SU-DHL-6 (cell line): ENCODE measurements at regions not wholly inside any gene's neighbourhood (a gene's known extent, or its start where the extent isn't known, plus 50 kb on each side); places are given as distances from the start of the nearest gene placed in this dataset.

Source experiments
- H2AFZ ChIP-seq: fragments of 200-600 bp; sonication (generic); 2 replicates; pipeline ENCODE4 v1.6.1; 2014; ENCODE audit warnings: low read depth, mild to moderate bottlenecking, moderate library complexity, mixed read lengths, antibody characterized with exemption, low read length; ENCODE audit not compliant: severe bottlenecking
- H3F3A ChIP-seq: fragments of 200-600 bp; shearing (Covaris generic); 2 replicates; pipeline ENCODE4 v1.6.0; 2016; ENCODE audit warnings: antibody characterized with exemption, mild to moderate bottlenecking; ENCODE audit not compliant: insufficient read depth
- H3K27ac ChIP-seq: fragments of 200-600 bp; sonication (generic); 2 replicates; pipeline ENCODE4 v1.5.1; 2016; ENCODE audit warnings: low read depth, mild to moderate bottlenecking, low read length, moderate library complexity, mixed read lengths
- H3K27me3 ChIP-seq: fragments of 200-600 bp; sonication (generic), shearing (Covaris generic); 2 replicates; pipeline ENCODE4 v1.6.0; 2014; ENCODE audit warnings: mild to moderate bottlenecking, low read length
- H3K36me3 ChIP-seq: fragments of 200-600 bp; sonication (generic); 2 replicates; pipeline ENCODE4 v1.6.1; 2014; ENCODE audit warnings: mild to moderate bottlenecking, low read length, mixed read lengths
- H3K4me2 ChIP-seq: fragments of 300-600, 200-600 bp; shearing (Covaris generic), sonication (generic); 2 replicates; pipeline ENCODE4 v1.6.0; 2014; ENCODE audit warnings: low read length, low read depth, mild to moderate bottlenecking; ENCODE audit not compliant: poor library complexity, severe bottlenecking
- H3K4me3 ChIP-seq: fragments of 200-600 bp; sonication (generic); 2 replicates; pipeline ENCODE4 v1.5.1; 2014; ENCODE audit warnings: antibody characterized with exemption, low read length, mild to moderate bottlenecking, mixed read lengths; ENCODE audit not compliant: insufficient read depth, poor library complexity, severe bottlenecking
- H3K79me2 ChIP-seq: fragments of 200-600 bp; sonication (generic); 2 replicates; pipeline ENCODE4 v1.6.1; 2014; ENCODE audit warnings: mild to moderate bottlenecking, low read length, moderate library complexity; ENCODE audit not compliant: insufficient read depth
- H3K9ac ChIP-seq: fragments of 200-600 bp; sonication (generic); 2 replicates; pipeline ENCODE4 v1.7.0; 2014; ENCODE audit warnings: mild to moderate bottlenecking, low read length
- H3K9me2 ChIP-seq: fragments of 200-600 bp; sonication (generic); replicated peaks from 2 replicates; pipeline ENCODE4 v1.6.1; 2014; ENCODE audit warnings: low read length; ENCODE audit not compliant: insufficient read depth
- H3K9me3 ChIP-seq: fragments of 200-600 bp; sonication (generic); 2 replicates; pipeline ENCODE4 v1.6.1; 2014; ENCODE audit warnings: low read length, mixed read lengths; ENCODE audit not compliant: insufficient read depth
- H4K20me1 ChIP-seq: fragments of 200-600 bp; sonication (generic); 2 replicates; pipeline ENCODE4 v1.6.1; 2014; ENCODE audit warnings: low read depth, mild to moderate bottlenecking, antibody characterized with exemption, low read length, moderate library complexity, mixed read lengths
- CTCF ChIP-seq: fragments of 200-600 bp; sonication (generic); IDR thresholded peaks from one replicate; pipeline ENCODE4 v1.5.1; 2017; ENCODE audit warnings: antibody characterized with exemption, mild to moderate bottlenecking, low read length, moderate library complexity; ENCODE audit not compliant: insufficient read depth, poor library complexity, severe bottlenecking
- EZH2phosphoT487 ChIP-seq: fragments of 200-600 bp; sonication (generic), shearing (Covaris generic); conservative IDR thresholded peaks from 2 replicates; pipeline ENCODE4 v1.6.1; 2018; ENCODE audit warnings: mild to moderate bottlenecking, antibody characterized with exemption, low read length, moderate library complexity, mixed read lengths

GRCh38 chr9:12503606-12504122 is 189.5 kb upstream of the TYRP1 start:
- Histone ChIP-seq H3K4me2 (no peak overlapping the region), H3K4me3 (no peak overlapping the region), H3K27ac (no peak overlapping the region), H3K9ac (no peak overlapping the region), H2AFZ (no peak overlapping the region), H3K36me3 (no peaks in the 10 kb centered on the region), H3K9me2 (no peaks in the 10 kb centered on the region), H3F3A (no peaks in the 10 kb centered on the region), H3K79me2 (no peaks in the 10 kb centered on the region), H4K20me1 (no peaks in the 10 kb centered on the region), H3K9me3 (no peaks in the 10 kb centered on the region), H3K27me3 (no peaks in the 10 kb centered on the region)
- TF ChIP-seq EZH2phosphoT487 (no peak), CTCF (no peak)

- Histone ChIP-seq H3K27ac (no peak overlapping the region), H3K9me3 (no peaks in the 10 kb centered on the region), H3K9ac (no peak overlapping the region), H3K79me2 (no peaks in the 10 kb centered on the region), H3K9me2 (no peaks in the 10 kb centered on the region), H4K20me1 (no peaks in the 10 kb centered on the region), H3K36me3 (no peaks in the 10 kb centered on the region), H3F3A (0 out of 2 replicates have a peak, but pooled peaks cover 2% of the 10 kb centered on the region), H2AFZ (no peak overlapping the region), H3K4me2 (no peak overlapping the region), H3K27me3 (no peaks in the 10 kb centered on the region), H3K4me3 (no peak overlapping the region)
- TF ChIP-seq EZH2phosphoT487 (no peak), CTCF (no peak)
These were observed 182.6 kb upstream of the TYRP1 start for GRCh38 chr9:12510551-12510950.

DNA sequence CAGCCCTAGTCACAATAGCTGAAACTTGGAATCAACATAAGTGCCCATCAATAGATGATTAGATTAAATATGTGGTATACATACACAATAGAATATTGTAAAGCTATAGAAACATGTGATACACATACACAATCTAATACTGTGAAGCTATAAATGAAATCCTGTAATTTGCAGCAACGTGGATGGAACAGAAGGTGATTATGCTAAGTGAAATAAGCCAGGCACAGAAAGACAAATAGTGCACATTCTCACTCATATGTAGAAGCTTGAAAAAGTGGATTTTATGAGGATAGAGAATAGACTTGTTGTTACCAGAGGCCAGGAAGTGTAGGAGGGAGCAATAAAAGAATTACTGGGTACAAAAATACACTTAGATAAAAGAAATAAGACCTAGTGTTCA is 181.5 kb upstream of the TYRP1 start:
- no peaks in the 10 kb centered on the region for H3K9me3 ChIP-seq
- H3K4me2 ChIP-seq = no peak overlapping the region
- H4K20me1 ChIP-seq = no peaks in the 10 kb centered on the region
- no peaks in the 10 kb centered on the region for H3K9me2 ChIP-seq
- H3K9ac ChIP-seq = no peak overlapping the region
- no peak overlapping the region for H3K27ac ChIP-seq
- TF ChIP-seq CTCF (no peak), EZH2phosphoT487 (no peak)
- H3K36me3 ChIP-seq = no peaks in the 10 kb centered on the region
- 0 out of 2 replicates have a peak, but pooled peaks cover 2% of the 10 kb centered on the region for H3F3A ChIP-seq
- H3K4me3 ChIP-seq = no peak overlapping the region
- H2AFZ ChIP-seq = no peak overlapping the region
- no peaks in the 10 kb centered on the region for H3K79me2 ChIP-seq
- H3K27me3 ChIP-seq = no peaks in the 10 kb centered on the region
